ENCODE measurements at regions not wholly inside any gene's neighbourhood (a gene's known extent, or its start where the extent isn't known, plus 50 kb on each side); places are given as distances from the start of the nearest gene placed in this dataset.

DNA sequence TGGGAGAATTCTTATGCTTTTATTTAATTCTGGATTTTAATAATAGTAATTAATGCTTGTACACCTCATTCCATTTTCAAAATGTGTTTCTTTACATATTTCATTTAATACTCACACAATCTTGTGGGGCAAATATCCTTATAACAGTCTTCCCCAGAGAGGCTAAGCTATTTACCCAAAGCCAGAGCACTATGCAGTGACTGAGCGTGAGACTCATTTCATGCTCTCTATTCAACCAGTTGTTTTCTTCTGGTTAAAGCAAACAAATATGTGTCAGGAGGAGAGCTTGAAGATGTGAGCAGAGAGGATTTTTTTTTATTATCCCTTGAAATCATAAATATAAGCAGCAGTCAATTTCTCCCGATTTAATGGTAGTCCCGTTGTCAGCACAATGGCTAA is 548.3 kb upstream of the TBL1XR1 start:
- 100% methylated on average over 1 of the region's 3 CpGs for WGBS
- H3K9ac ChIP-seq (ENCODE audit: low read depth, low read length) = no peak overlapping the region
- H3K36me3 ChIP-seq (ENCODE audit: insufficient read depth, low read length) = no peaks in the 10 kb centered on the region
- H3K27me3 ChIP-seq (ENCODE audit: insufficient read depth, low read length) = no peaks in the 10 kb centered on the region
- no peak overlapping the region for H3K27ac ChIP-seq (ENCODE audit: low read depth, low read length)
- no peaks in the 10 kb centered on the region for H3K9me3 ChIP-seq (ENCODE audit: insufficient read depth, low read depth, low read length)
- H3K4me1 ChIP-seq (ENCODE audit: insufficient read depth, low read length) = peaks cover 2% of the 10 kb centered on the region; the same call in 1 of the 2 replicates
- no peak overlapping the region for H3K4me3 ChIP-seq (ENCODE audit: low read length)

DNA sequence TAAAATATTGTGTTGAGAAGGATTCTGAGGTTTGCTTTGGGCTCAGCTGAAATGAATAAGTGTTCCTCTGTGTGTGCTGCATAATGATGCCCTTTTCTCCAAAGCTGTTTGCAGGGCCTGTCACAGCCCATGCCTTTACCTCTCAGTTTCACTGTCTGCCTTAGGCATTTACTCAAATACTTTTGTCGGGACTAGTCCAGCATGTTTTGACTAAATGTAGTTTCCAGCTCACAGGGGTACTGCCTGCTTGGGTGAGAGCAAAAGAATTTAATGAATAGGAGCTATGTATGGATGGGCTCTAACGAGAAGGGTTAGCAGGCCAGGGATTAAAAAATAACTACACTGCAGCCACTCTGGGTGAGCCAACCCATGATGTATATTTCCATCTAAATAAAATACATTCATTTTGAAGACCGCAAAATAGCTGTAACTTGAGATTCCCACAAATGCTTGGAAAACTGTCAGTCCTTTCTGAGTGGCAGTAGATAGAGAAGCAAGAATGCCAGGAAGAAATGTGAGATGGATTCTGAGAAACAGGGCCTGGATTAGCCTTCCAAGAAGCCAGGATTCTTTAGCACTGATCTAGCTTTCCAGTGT is 549.2 kb upstream of the TBL1XR1 start:
- H3K4me1 ChIP-seq (ENCODE audit: insufficient read depth, low read length) = no peaks in the 10 kb centered on the region
- H3K36me3 ChIP-seq (ENCODE audit: insufficient read depth, low read length) = no peaks in the 10 kb centered on the region
- 87% methylated on average over 3 of the region's 3 CpGs for whole genome bisulfite sequencing
- H3K9ac ChIP-seq (ENCODE audit: low read depth, low read length) = no peak overlapping the region
- H3K27me3 ChIP-seq (ENCODE audit: insufficient read depth, low read length) = no peaks in the 10 kb centered on the region
- no peak overlapping the region for H3K4me3 ChIP-seq (ENCODE audit: low read length)
- no peak overlapping the region for H3K27ac ChIP-seq (ENCODE audit: low read depth, low read length)
- no peaks in the 10 kb centered on the region for H3K9me3 ChIP-seq (ENCODE audit: insufficient read depth, low read depth, low read length)

DNA sequence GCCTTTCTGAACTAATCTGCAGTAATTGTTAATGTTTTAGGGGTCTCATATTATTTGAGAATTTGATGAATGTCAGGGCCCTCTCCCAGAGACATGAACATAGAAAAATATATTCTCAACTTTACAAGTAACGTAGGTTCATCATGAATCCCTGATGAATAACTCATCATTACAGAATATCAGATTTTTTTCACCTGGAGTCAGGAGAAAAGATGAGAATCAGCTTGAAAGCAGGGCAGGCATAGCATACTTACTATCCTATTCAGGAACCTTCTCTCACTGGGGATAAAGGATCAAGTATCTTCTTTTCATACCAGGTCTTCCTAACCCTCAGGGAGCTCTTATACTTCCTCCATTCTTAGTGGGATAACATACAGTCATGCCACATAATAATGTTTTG is 552.6 kb upstream of the TBL1XR1 start:
- Histone ChIP-seq H3K36me3 (ENCODE audit: insufficient read depth, low read length) (no peaks in the 10 kb centered on the region), H3K4me3 (ENCODE audit: low read length) (no peak overlapping the region), H3K27me3 (ENCODE audit: insufficient read depth, low read length) (no peaks in the 10 kb centered on the region), H3K9me3 (ENCODE audit: insufficient read depth, low read depth, low read length) (no peaks in the 10 kb centered on the region), H3K27ac (ENCODE audit: low read depth, low read length) (no peak overlapping the region), H3K4me1 (ENCODE audit: insufficient read depth, low read length) (no peaks in the 10 kb centered on the region), H3K9ac (ENCODE audit: low read depth, low read length) (no peak overlapping the region)
- WGBS = 100% methylated on average over 1 of the region's 1 CpG

DNA sequence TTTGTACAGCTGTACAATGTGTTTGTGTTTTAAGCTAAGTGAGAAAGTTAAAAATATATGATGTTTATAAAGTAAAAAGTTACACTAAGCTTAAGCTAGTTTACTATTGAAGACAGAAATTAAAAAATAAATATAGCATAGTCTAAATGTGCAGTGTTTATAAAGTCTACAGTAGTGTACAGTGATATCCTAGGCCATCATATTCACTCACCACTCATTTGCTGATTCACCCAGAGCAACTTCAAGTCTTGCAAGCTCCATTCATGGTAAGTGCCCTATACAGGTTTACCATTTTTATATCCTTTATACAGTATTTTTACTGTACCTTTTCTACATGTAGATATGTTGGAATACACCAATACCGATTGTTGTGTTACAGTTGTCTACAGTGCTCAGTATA is 553.2 kb upstream of the TBL1XR1 start:
- H3K4me1 ChIP-seq (ENCODE audit: insufficient read depth, low read length) = no peaks in the 10 kb centered on the region
- H3K36me3 ChIP-seq (ENCODE audit: insufficient read depth, low read length) = no peaks in the 10 kb centered on the region
- no peaks in the 10 kb centered on the region for H3K27me3 ChIP-seq (ENCODE audit: insufficient read depth, low read length)
- H3K4me3 ChIP-seq (ENCODE audit: low read length) = no peak overlapping the region
- no peak overlapping the region for H3K27ac ChIP-seq (ENCODE audit: low read depth, low read length)
- H3K9ac ChIP-seq (ENCODE audit: low read depth, low read length) = no peak overlapping the region
- whole genome bisulfite sequencing = 86% methylated on average over 1 of the region's 1 CpG
- no peaks in the 10 kb centered on the region for H3K9me3 ChIP-seq (ENCODE audit: insufficient read depth, low read depth, low read length)

DNA sequence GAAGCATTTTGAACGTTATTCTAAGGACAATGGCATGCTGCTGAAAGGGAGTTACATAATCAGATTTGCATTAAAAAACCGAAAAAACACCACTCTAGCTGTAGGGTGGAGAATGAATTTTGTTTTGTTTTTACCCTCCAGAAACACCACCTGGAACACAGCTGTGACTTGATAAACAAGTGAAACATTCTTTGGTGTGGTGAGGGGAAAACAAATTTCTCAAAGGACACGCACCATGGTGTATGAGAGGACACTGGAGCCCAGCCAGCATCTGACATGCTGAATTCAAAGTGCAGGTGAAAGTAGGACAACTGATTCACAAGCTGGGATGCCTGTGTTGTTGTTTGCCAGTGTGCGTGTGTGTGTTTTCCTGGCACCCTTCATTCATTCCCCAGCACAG is 554.5 kb upstream of the TBL1XR1 start:
- 77% methylated on average over 3 of the region's 4 CpGs for WGBS
- H3K4me1 ChIP-seq (ENCODE audit: insufficient read depth, low read length) = no peaks in the 10 kb centered on the region
- H3K4me3 ChIP-seq (ENCODE audit: low read length) = no peak overlapping the region
- H3K9me3 ChIP-seq (ENCODE audit: insufficient read depth, low read depth, low read length) = no peaks in the 10 kb centered on the region
- no peaks in the 10 kb centered on the region for H3K36me3 ChIP-seq (ENCODE audit: insufficient read depth, low read length)
- no peak overlapping the region for H3K9ac ChIP-seq (ENCODE audit: low read depth, low read length)
- H3K27ac ChIP-seq (ENCODE audit: low read depth, low read length) = no peak overlapping the region
- H3K27me3 ChIP-seq (ENCODE audit: insufficient read depth, low read length) = no peaks in the 10 kb centered on the region

DNA sequence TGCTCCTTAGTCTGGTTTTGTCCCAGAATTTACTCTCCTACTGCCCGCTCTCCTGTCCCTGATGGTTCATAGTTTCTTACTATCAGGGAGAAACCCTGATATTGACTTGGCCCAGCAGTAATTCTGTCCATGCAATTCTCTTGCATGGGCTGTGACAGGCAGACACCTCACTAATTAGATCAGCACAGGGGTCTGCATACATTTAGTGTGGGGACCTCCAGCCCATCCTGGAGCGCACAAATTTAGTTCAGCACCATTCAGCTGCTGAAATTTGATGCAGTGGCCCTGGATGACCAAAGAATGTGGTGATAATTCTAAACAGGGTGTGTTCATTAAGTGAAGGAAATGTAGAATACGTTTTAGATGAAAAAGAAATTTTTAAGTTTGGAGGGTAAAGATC is 555.5 kb upstream of the TBL1XR1 start:
- H3K9me3 ChIP-seq (ENCODE audit: insufficient read depth, low read depth, low read length) = peaks cover 7% of the 10 kb centered on the region
- no peak overlapping the region for H3K9ac ChIP-seq (ENCODE audit: low read depth, low read length)
- no peak overlapping the region for H3K27ac ChIP-seq (ENCODE audit: low read depth, low read length)
- no peaks in the 10 kb centered on the region for H3K36me3 ChIP-seq (ENCODE audit: insufficient read depth, low read length)
- WGBS = 92% methylated on average over 2 of the region's 3 CpGs
- H3K4me3 ChIP-seq (ENCODE audit: low read length) = no peak overlapping the region
- no peaks in the 10 kb centered on the region for H3K4me1 ChIP-seq (ENCODE audit: insufficient read depth, low read length)
- no peaks in the 10 kb centered on the region for H3K27me3 ChIP-seq (ENCODE audit: insufficient read depth, low read length)

DNA sequence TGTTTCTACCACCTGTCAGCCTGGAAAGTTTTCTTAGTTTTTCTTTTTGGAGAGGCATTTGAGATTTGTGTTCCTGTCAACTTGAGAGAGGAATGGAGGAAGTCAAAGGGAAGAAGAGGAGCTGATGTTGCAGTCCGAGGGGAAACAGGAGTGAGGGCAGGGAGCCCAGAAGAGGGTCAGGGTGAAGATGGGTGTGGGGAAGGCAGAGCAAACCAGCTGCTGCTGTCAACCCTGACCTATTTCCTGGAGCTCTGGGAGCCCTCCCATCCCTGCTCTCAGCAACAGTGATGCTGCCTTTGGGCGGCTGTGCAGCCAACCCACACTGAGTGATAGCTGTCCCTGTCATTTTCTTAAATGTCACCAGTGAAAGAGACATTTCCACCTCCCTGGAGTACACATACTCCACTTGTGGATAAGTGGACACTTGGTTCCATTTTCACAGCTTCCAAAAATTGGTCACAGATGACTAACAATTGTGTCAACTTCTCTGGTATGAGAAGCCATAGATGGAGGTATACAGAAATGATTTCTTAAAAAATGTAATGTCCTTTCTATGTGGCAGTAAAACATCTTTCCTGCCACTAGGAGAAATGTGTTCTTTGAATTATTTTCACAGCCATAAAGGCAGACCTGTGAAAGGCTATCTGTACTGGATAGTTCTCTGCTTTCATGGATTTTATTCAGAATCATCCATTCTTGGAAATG is 556.3 kb upstream of the TBL1XR1 start:
- no peaks in the 10 kb centered on the region for H3K36me3 ChIP-seq (ENCODE audit: insufficient read depth, low read length)
- no peaks in the 10 kb centered on the region for H3K27me3 ChIP-seq (ENCODE audit: insufficient read depth, low read length)
- H3K4me3 ChIP-seq (ENCODE audit: low read length) = no peak overlapping the region
- H3K9ac ChIP-seq (ENCODE audit: low read depth, low read length) = no peak overlapping the region
- H3K4me1 ChIP-seq (ENCODE audit: insufficient read depth, low read length) = no peaks in the 10 kb centered on the region
- no peak overlapping the region for H3K27ac ChIP-seq (ENCODE audit: low read depth, low read length)
- H3K9me3 ChIP-seq (ENCODE audit: insufficient read depth, low read depth, low read length) = peaks cover 12% of the 10 kb centered on the region
- WGBS = 83% methylated on average over 2 of the region's 2 CpGs

DNA sequence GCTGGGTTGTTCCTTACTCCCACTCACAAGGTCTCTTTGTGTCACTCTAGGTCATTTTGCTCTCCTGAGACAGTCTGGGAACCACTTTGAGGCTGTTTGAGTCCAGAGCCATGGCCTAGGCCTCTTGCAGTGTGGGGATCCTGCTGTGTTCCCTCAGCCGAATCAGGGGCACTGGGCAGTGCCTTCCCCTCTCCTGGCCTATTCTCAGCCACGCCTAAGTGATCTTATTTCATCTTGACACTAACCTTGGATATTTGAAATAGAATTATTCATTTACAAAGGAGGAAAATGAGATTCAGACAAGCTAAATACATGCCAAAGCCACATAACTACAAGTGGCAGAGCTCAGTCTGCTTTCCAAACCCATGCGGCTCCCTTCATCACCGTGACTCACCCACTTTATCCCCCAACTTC is 557.2 kb upstream of the TBL1XR1 start:
- no peaks in the 10 kb centered on the region for H3K36me3 ChIP-seq (ENCODE audit: insufficient read depth, low read length)
- no peak overlapping the region for H3K9ac ChIP-seq (ENCODE audit: low read depth, low read length)
- no peak overlapping the region for H3K4me3 ChIP-seq (ENCODE audit: low read length)
- H3K27ac ChIP-seq (ENCODE audit: low read depth, low read length) = no peak overlapping the region
- H3K9me3 ChIP-seq (ENCODE audit: insufficient read depth, low read depth, low read length) = peaks cover 12% of the 10 kb centered on the region
- WGBS = 94% methylated on average over 3 of the region's 4 CpGs
- H3K27me3 ChIP-seq (ENCODE audit: insufficient read depth, low read length) = no peaks in the 10 kb centered on the region
- H3K4me1 ChIP-seq (ENCODE audit: insufficient read depth, low read length) = no peaks in the 10 kb centered on the region

DNA sequence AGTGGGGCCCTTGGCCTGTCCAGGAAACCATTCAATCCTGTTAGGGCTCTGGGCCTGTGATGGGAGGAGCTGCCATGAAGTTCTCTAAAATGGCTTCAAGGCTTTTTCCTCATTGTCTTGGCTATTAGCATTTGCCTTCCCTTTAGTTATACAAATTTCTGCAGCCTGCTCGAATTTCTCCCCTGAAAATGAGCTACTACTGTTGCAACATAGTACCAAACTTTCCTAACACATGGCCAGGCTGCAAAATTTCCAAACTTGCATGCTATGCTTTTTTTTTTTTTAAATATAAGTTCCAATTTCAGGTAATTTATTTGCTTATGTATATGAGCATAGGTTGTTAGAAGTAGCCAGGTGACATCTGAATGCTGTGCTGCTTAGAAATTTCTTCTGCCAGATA is 560.8 kb upstream of the TBL1XR1 start:
- Histone ChIP-seq H3K9me3 (ENCODE audit: insufficient read depth, low read depth, low read length) (peaks cover 12% of the 10 kb centered on the region), H3K27ac (ENCODE audit: low read depth, low read length) (no peak overlapping the region), H3K27me3 (ENCODE audit: insufficient read depth, low read length) (no peaks in the 10 kb centered on the region), H3K4me3 (ENCODE audit: low read length) (no peak overlapping the region), H3K4me1 (ENCODE audit: insufficient read depth, low read length) (no peaks in the 10 kb centered on the region), H3K36me3 (ENCODE audit: insufficient read depth, low read length) (no peaks in the 10 kb centered on the region), H3K9ac (ENCODE audit: low read depth, low read length) (no peak overlapping the region)
- WGBS = 75% methylated on average over 1 of the region's 1 CpG

DNA sequence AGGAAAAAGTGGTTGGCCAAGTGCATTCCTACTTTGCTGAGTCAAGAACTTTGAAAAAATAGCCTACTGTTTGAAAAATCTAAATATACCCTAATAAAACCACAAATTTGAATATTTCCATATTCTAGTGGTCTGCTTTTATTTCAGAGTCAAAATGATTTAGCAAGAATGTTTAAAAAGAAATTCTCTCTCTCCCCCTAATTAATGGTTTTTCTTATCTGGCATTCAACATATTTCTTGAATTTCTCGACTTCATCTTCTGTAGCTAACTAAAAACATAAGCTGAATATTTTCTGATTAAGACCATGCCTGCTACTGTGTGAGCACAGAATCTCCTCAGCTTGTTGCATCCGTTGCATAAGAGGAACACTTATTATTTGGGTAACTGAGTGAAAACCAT is 563.5 kb upstream of the TBL1XR1 start:
- Histone ChIP-seq H3K9me3 (ENCODE audit: insufficient read depth, low read depth, low read length) (peaks cover 12% of the 10 kb centered on the region), H3K9ac (ENCODE audit: low read depth, low read length) (no peak overlapping the region), H3K27ac (ENCODE audit: low read depth, low read length) (no peak overlapping the region), H3K4me3 (ENCODE audit: low read length) (no peak overlapping the region), H3K27me3 (ENCODE audit: insufficient read depth, low read length) (no peaks in the 10 kb centered on the region), H3K4me1 (ENCODE audit: insufficient read depth, low read length) (no peaks in the 10 kb centered on the region), H3K36me3 (ENCODE audit: insufficient read depth, low read length) (no peaks in the 10 kb centered on the region)
- WGBS = 93% methylated on average over 2 of the region's 2 CpGs

DNA sequence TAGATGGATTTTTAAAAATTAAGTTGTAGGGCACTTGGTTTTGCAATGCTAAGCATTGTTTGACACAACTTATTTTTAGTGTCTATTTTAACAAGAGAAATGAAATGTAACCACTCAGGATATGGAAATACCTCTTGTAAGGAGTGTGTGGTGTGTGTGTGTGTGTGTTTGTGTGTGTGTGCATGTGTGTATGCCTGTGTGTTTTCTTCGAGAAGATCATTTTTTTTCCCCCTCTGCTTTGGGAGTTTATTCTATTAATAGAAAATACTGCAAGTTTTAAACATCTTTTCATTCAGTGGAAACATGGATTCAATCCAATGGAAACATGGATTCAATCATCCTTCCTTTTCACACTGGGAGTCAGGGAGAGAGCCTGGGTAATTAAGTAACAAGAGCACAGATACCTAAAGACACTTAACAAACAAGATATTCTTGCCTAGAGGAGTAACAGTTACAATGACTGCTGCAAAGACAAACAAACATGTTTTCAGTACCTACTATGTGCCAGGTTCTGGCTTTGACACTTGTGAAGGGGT is 567.2 kb upstream of the TBL1XR1 start:
- Histone ChIP-seq H3K36me3 (ENCODE audit: insufficient read depth, low read length) (no peaks in the 10 kb centered on the region), H3K27me3 (ENCODE audit: insufficient read depth, low read length) (no peaks in the 10 kb centered on the region), H3K4me3 (ENCODE audit: low read length) (no peak overlapping the region), H3K9me3 (ENCODE audit: insufficient read depth, low read depth, low read length) (peaks cover 8% of the 10 kb centered on the region), H3K9ac (ENCODE audit: low read depth, low read length) (no peak overlapping the region), H3K4me1 (ENCODE audit: insufficient read depth, low read length) (no peaks in the 10 kb centered on the region), H3K27ac (ENCODE audit: low read depth, low read length) (no peak overlapping the region)
- no CpG with 5 or more reads among the region's 1 CpG for WGBS

Measured in HUES64 (cell line).